ENCODE measurements at regions not wholly inside any gene's neighbourhood (a gene's known extent, or its start where the extent isn't known, plus 50 kb on each side); places are given as distances from the start of the nearest gene placed in this dataset.

GRCh38 chr5:144864118-144864517 lies 693.4 kb downstream of the KCTD16 start:
- H3K4me3 ChIP-seq = no peak overlapping the region
- intact Hi-C loops (cut with DNase I; ENCODE audit: low total_unique reads) = no loop called here
- H3K27me3 ChIP-seq = no peaks in the 10 kb centered on the region
- no peak overlapping the region for H3K27ac ChIP-seq
- TF ChIP-seq POLR2A (IDR thresholded peaks at IDR 0.05) (no peak), CTCF (IDR thresholded peaks at IDR 0.05) (no peak), EP300 (IDR thresholded peaks at IDR 0.05) (no peak), POLR2AphosphoS5 (IDR thresholded peaks at IDR 0.05) (no peak)
- DNase-seq = peak in 1 of 2 donors; percentile 40
- no peaks in the 10 kb centered on the region for H3K36me3 ChIP-seq
- no peaks in the 10 kb centered on the region for H3K9me3 ChIP-seq
- H3K4me1 ChIP-seq = peaks cover 0 to 4% (median 0%) of the 10 kb centered on the region in 4 donors

DNA sequence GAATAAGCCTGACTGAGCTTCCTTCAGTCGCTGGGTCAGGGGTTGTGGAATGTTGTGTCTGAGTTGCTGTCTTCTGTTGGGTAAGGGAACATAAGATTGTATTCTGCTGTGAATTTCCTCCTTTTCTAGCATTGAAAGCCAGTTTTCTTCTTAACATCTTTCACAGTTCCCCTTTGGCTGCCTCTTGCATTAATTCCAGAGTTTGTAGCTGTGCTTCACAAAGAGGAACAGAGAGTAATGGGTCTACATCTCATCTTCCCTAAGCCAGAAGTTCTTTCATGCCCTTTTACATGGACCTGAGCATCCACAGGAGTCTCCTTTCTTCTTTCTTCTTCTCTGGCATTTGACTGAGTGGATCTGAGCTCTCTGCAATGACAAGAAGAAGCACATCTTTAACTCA lies 686.8 kb downstream of the KCTD16 start:
- no peaks in the 10 kb centered on the region for H3K4me1 ChIP-seq
- intact Hi-C loops (cut with DNase I; ENCODE audit: low total_unique reads) = no loop called here
- H3K36me3 ChIP-seq = no peaks in the 10 kb centered on the region
- no peaks in the 10 kb centered on the region for H3K9me3 ChIP-seq
- no peak for DNase-seq
- TF ChIP-seq EP300 (IDR thresholded peaks at IDR 0.05) (no peak), POLR2AphosphoS5 (IDR thresholded peaks at IDR 0.05) (no peak), POLR2A (IDR thresholded peaks at IDR 0.05) (no peak)
- H3K4me3 ChIP-seq = no peak overlapping the region
- no peak overlapping the region for H3K27ac ChIP-seq
- no peaks in the 10 kb centered on the region for H3K27me3 ChIP-seq
- WGBS, 5 donors = 42 to 56% (median 47%) methylated on average over 1 of the region's 1 CpG

- H3K4me3 ChIP-seq = no peak overlapping the region
- no peak for TF ChIP-seq POLR2A (IDR thresholded peaks at IDR 0.05)
- no peak for TF ChIP-seq POLR2AphosphoS5 (IDR thresholded peaks at IDR 0.05)
- no peak for TF ChIP-seq EP300 (IDR thresholded peaks at IDR 0.05)
- TF ChIP-seq CTCF (IDR thresholded peaks at IDR 0.05) = no peak
- H3K4me1 ChIP-seq = no peaks in the 10 kb centered on the region
- H3K27ac ChIP-seq = no peak overlapping the region
- no peak for DNase-seq
- peaks cover 0 to 9% (median 0%) of the 10 kb centered on the region in 4 donors for H3K9me3 ChIP-seq
- H3K36me3 ChIP-seq = no peaks in the 10 kb centered on the region
- intact Hi-C loops (cut with DNase I; ENCODE audit: low total_unique reads) = no loop called here
- 89 to 95% (median 92%) methylated on average over 2 of the region's 2 CpGs for WGBS, 5 donors
- no peaks in the 10 kb centered on the region for H3K27me3 ChIP-seq
Measured at GRCh38 chr5:144844086-144844485, 673.4 kb downstream of the KCTD16 start.

GRCh38 chr5:144832416-144832815 lies 661.7 kb downstream of the KCTD16 start:
- H3K4me3 ChIP-seq = no peak overlapping the region
- DNase-seq = no peak
- TF ChIP-seq POLR2A (IDR thresholded peaks at IDR 0.05) = no peak
- no peak for TF ChIP-seq POLR2AphosphoS5 (IDR thresholded peaks at IDR 0.05)
- no peak for TF ChIP-seq EP300 (IDR thresholded peaks at IDR 0.05)
- no peak for TF ChIP-seq CTCF (IDR thresholded peaks at IDR 0.05)
- no peak overlapping the region for H3K27ac ChIP-seq
- peaks cover 0 to 4% (median 0%) of the 10 kb centered on the region in 4 donors for H3K9me3 ChIP-seq
- intact Hi-C loops (cut with DNase I; ENCODE audit: low total_unique reads) = no loop called here
- H3K27me3 ChIP-seq = no peaks in the 10 kb centered on the region
- H3K36me3 ChIP-seq = no peaks in the 10 kb centered on the region
- no peaks in the 10 kb centered on the region for H3K4me1 ChIP-seq

DNA sequence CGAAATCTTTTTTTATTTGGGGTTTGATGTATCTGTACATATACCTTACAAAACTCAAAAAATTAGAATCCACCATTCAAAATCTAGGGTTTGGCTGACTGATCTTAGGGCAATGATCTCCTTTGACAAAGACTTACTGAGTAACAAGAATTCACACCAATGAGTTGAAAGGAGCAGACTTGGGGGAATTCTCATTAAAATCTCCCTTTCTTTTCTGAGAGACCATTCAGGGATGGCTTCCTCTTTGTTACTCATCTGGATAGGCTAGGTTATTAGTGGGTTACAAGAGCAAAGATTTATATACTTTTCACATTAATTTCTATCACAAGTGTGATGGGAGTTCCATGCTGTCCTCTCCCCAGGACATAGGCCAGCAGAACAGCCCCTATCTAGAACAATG lies 661.0 kb downstream of the KCTD16 start:
- no peaks in the 10 kb centered on the region for H3K4me1 ChIP-seq
- H3K9me3 ChIP-seq = peaks cover 0 to 4% (median 0%) of the 10 kb centered on the region in 4 donors
- no peak overlapping the region for H3K4me3 ChIP-seq
- no peaks in the 10 kb centered on the region for H3K27me3 ChIP-seq
- no peak overlapping the region for H3K27ac ChIP-seq
- WGBS, 5 donors = 74 to 93% (median 85%) methylated on average over 1 of the region's 1 CpG
- H3K36me3 ChIP-seq = no peaks in the 10 kb centered on the region
- intact Hi-C loops (cut with DNase I; ENCODE audit: low total_unique reads) = no loop called here
- TF ChIP-seq CTCF (IDR thresholded peaks at IDR 0.05) (no peak), POLR2A (IDR thresholded peaks at IDR 0.05) (no peak), POLR2AphosphoS5 (IDR thresholded peaks at IDR 0.05) (no peak), EP300 (IDR thresholded peaks at IDR 0.05) (no peak)
- no peak for DNase-seq

All from stomach (tissue), 8 donors.